ENCODE measurements at regions not wholly inside any gene's neighbourhood (a gene's known extent, or its start where the extent isn't known, plus 50 kb on each side); places are given as distances from the start of the nearest gene placed in this dataset.

GRCh38 chr4:156496797-156497196 lies 474.8 kb downstream of the PDGFC start:
- TF ChIP-seq, protein P1, sequence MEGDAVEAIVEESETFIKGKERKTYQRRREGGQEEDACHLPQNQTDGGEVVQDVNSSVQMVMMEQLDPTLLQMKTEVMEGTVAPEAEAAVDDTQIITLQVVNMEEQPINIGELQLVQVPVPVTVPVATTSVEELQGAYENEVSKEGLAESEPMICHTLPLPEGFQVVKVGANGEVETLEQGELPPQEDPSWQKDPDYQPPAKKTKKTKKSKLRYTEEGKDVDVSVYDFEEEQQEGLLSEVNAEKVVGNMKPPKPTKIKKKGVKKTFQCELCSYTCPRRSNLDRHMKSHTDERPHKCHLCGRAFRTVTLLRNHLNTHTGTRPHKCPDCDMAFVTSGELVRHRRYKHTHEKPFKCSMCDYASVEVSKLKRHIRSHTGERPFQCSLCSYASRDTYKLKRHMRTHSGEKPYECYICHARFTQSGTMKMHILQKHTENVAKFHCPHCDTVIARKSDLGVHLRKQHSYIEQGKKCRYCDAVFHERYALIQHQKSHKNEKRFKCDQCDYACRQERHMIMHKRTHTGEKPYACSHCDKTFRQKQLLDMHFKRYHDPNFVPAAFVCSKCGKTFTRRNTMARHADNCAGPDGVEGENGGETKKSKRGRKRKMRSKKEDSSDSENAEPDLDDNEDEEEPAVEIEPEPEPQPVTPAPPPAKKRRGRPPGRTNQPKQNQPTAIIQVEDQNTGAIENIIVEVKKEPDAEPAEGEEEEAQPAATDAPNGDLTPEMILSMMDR (IDR thresholded peaks at IDR 0.05): no peak
- TF ChIP-seq POLR2A (IDR thresholded peaks at IDR 0.05): no peak
- 60 to 71% methylated on average over 3 of the region's 3 CpGs for WGBS, 2 donors
- DNase-seq: no peak
- H3K36me3 ChIP-seq: no peaks in the 10 kb centered on the region
- intact Hi-C loops (cut with DNase I): no loop called here
- H3K27ac ChIP-seq: no peak overlapping the region
- no peaks in the 10 kb centered on the region for H3K4me1 ChIP-seq
- no peak overlapping the region for H3K4me3 ChIP-seq
- H3K9me3 ChIP-seq: no peaks in the 10 kb centered on the region
- no peaks in the 10 kb centered on the region for H3K27me3 ChIP-seq

- Histone ChIP-seq H3K4me3 (no peak overlapping the region), H3K4me1 (no peaks in the 10 kb centered on the region), H3K27me3 (no peaks in the 10 kb centered on the region), H3K36me3 (no peaks in the 10 kb centered on the region), H3K27ac (no peak overlapping the region), H3K9me3 (no peaks in the 10 kb centered on the region)
- WGBS, 2 donors: 24 to 29% methylated on average over 1 of the region's 1 CpG
- no peak for TF ChIP-seq POLR2A (IDR thresholded peaks at IDR 0.05)
- TF ChIP-seq, protein P1 (IDR thresholded peaks at IDR 0.05): no peak
- intact Hi-C loops (cut with DNase I): no loop called here
- DNase-seq: no peak
These were observed 475.8 kb downstream of the PDGFC start for GRCh38 chr4:156495836-156496235.

DNA sequence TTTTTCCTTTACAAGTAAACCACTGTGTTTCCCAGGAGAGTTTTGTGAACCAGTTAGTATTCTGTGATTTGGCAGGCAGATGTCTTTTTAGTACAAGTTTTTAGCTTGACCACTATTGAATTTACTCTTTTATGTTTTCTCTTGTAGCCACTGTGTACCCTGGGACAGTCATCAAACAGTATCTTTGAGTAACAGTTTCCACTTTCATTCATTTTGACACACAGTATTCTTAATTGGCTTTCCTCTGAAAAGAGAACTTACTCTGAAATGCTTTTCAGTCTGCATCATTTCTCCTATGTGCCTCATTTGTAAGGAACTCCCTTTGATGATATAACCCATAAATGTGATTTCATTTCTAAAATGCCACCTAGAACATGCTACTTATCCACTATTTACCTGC lies 476.5 kb downstream of the PDGFC start:
- Histone ChIP-seq H3K27me3 (no peaks in the 10 kb centered on the region), H3K9me3 (no peaks in the 10 kb centered on the region), H3K27ac (no peak overlapping the region), H3K36me3 (no peaks in the 10 kb centered on the region), H3K4me3 (no peak overlapping the region), H3K4me1 (no peaks in the 10 kb centered on the region)
- TF ChIP-seq, protein P1 (IDR thresholded peaks at IDR 0.05): no peak
- no peak for TF ChIP-seq POLR2A (IDR thresholded peaks at IDR 0.05)
- no peak for DNase-seq
- intact Hi-C loops (cut with DNase I): no loop called here

DNA sequence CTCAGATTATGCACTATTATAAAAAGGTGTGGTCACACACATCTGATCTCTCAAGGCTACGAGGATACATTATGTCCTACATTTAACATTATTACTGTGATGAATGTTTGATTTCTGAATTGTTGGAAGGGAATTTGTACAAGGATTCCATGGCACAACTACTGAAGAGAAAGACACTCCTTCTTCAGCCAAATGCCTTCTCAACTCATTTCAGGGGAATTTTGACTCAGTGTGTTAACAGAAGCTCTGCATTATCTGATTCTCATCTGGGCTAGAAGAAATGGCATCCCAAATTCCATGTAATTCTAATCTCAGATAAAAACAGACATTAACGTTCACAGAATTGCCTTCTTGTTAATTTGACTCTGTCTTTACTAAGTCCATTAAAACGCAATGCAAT lies 477.7 kb downstream of the PDGFC start:
- Histone ChIP-seq H3K36me3 (no peaks in the 10 kb centered on the region), H3K27ac (no peak overlapping the region), H3K27me3 (no peaks in the 10 kb centered on the region), H3K9me3 (no peaks in the 10 kb centered on the region), H3K4me3 (no peak overlapping the region), H3K4me1 (no peaks in the 10 kb centered on the region)
- intact Hi-C loops (cut with DNase I): no loop called here
- 59 to 61% methylated on average over 3 of the region's 3 CpGs for WGBS, 2 donors
- DNase-seq: no peak
- TF ChIP-seq, protein P1 (IDR thresholded peaks at IDR 0.05): no peak
- TF ChIP-seq POLR2A (IDR thresholded peaks at IDR 0.05): no peak

DNA sequence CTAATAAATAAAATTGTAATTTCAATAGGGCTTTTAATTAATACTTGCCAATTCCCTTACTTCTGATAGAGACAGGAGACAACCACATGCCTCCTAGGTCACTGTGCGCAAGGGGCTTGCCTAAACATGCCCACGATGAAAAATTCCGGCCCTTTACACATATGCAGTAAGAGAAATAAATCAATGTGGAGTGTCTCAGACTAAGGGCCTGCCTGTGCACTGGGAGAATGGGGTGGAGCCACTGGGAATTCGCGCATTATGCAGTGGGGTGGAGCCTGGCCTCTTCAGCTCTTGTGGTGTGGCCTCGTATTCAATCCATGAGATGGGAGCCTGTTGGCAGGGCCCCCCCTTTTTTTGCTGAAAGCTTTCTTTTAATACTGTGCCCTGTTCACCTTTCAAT lies 484.5 kb downstream of the PDGFC start:
- 80 to 90% methylated on average over 6 of the region's 6 CpGs for WGBS, 2 donors
- no peak for DNase-seq
- TF ChIP-seq, protein P1 (IDR thresholded peaks at IDR 0.05): no peak
- no peak for TF ChIP-seq POLR2A (IDR thresholded peaks at IDR 0.05)
- no peaks in the 10 kb centered on the region for H3K36me3 ChIP-seq
- no peaks in the 10 kb centered on the region for H3K4me1 ChIP-seq
- H3K27ac ChIP-seq: no peak overlapping the region
- intact Hi-C loops (cut with DNase I): loop anchor here (10.0 kb wide), 1 partner anchor 488 kb away; the partner anchor contains the start of gene PDGFC
- H3K4me3 ChIP-seq: no peak overlapping the region
- no peaks in the 10 kb centered on the region for H3K27me3 ChIP-seq
- no peaks in the 10 kb centered on the region for H3K9me3 ChIP-seq

Measured in esophagus squamous epithelium (tissue), 5 donors.